ENCODE measurements at regions not wholly inside any gene's neighbourhood (a gene's known extent, or its start where the extent isn't known, plus 50 kb on each side); places are given as distances from the start of the nearest gene placed in this dataset.
"Not testable (repeated sequence)": the region's sequence is repeated elsewhere in the genome, so short reads cannot be mapped to it uniquely, and the experiment has no call there.

- DNase-seq (ENCODE audit: low read depth); H3K4me3 ChIP-seq (ENCODE audit: low read depth, low read length): not testable (repeated sequence)
These were observed 182.1 kb downstream of the TMEM121 start for GRCh38 chr14:105708251-105709134.

- DNase-seq (ENCODE audit: low read depth) = no peak
- TF ChIP-seq MAX (IDR thresholded peaks at IDR 0.05; ENCODE audit: low read depth, low read length) (no peak), CTCF (IDR thresholded peaks at IDR 0.05; ENCODE audit: low read depth, low read length) (no peak), POLR2A (IDR thresholded peaks at IDR 0.05; ENCODE audit: extremely low read depth, insufficient read length) (no peak), MYC (IDR thresholded peaks at IDR 0.05; ENCODE audit: low read depth, low read length) (no peak)
- no peak overlapping the region for H3K4me3 ChIP-seq (ENCODE audit: low read depth, low read length)
These were observed 183.1 kb downstream of the TMEM121 start for GRCh38 chr14:105709281-105710118.

GRCh38 chr14:105710119-105711043, 184.0 kb downstream of the TMEM121 start:
- DNase-seq (ENCODE audit: low read depth) = peak; percentile 36
- H3K4me3 ChIP-seq (ENCODE audit: low read depth, low read length) = no peak overlapping the region
- TF ChIP-seq CTCF (IDR thresholded peaks at IDR 0.05; ENCODE audit: low read depth, low read length) (no peak), MAX (IDR thresholded peaks at IDR 0.05; ENCODE audit: low read depth, low read length) (no peak), POLR2A (IDR thresholded peaks at IDR 0.05; ENCODE audit: extremely low read depth, insufficient read length) (no peak), MYC (IDR thresholded peaks at IDR 0.05; ENCODE audit: low read depth, low read length) (no peak)

- no peak overlapping the region for H3K4me3 ChIP-seq (ENCODE audit: low read depth, low read length)
- TF ChIP-seq MYC (IDR thresholded peaks at IDR 0.05; ENCODE audit: low read depth, low read length) (no peak), CTCF (IDR thresholded peaks at IDR 0.05; ENCODE audit: low read depth, low read length) (no peak), MAX (IDR thresholded peaks at IDR 0.05; ENCODE audit: low read depth, low read length) (no peak), POLR2A (IDR thresholded peaks at IDR 0.05; ENCODE audit: extremely low read depth, insufficient read length) (no peak)
- no peak for DNase-seq (ENCODE audit: low read depth)
These were observed 184.7 kb downstream of the TMEM121 start for GRCh38 chr14:105711044-105711620.

GRCh38 chr14:105711841-105712460, 185.6 kb downstream of the TMEM121 start:
- TF ChIP-seq MAX (IDR thresholded peaks at IDR 0.05; ENCODE audit: low read depth, low read length) (no peak), POLR2A (IDR thresholded peaks at IDR 0.05; ENCODE audit: extremely low read depth, insufficient read length) (no peak), CTCF (IDR thresholded peaks at IDR 0.05; ENCODE audit: low read depth, low read length) (no peak), MYC (IDR thresholded peaks at IDR 0.05; ENCODE audit: low read depth, low read length) (no peak)
- H3K4me3 ChIP-seq (ENCODE audit: low read depth, low read length) = no peak overlapping the region

GRCh38 chr14:105712670-105713069, 186.3 kb downstream of the TMEM121 start:
- DNase-seq (ENCODE audit: low read depth); H3K4me3 ChIP-seq (ENCODE audit: low read depth, low read length): not testable (repeated sequence)

More at GRCh38 chr14:105711841-105712460, 185.6 kb downstream of the TMEM121 start:
- DNase-seq (ENCODE audit: low read depth) = peak; percentile 32

GRCh38 chr14:105713160-105713559, 186.8 kb downstream of the TMEM121 start:
- DNase-seq (ENCODE audit: low read depth); H3K4me3 ChIP-seq (ENCODE audit: low read depth, low read length): not testable (repeated sequence)

GRCh38 chr14:105713836-105714235, 187.5 kb downstream of the TMEM121 start:
- not testable (repeated sequence) for DNase-seq (ENCODE audit: low read depth); H3K4me3 ChIP-seq (ENCODE audit: low read depth, low read length)

GRCh38 chr14:105718787-105719186, 192.4 kb downstream of the TMEM121 start:
- H3K4me3 ChIP-seq (ENCODE audit: low read depth, low read length); DNase-seq (ENCODE audit: low read depth): not testable (repeated sequence)

All from NB4 (cell line).